HG03175 (cell line): ENCODE measurements at regions not wholly inside any gene's neighbourhood (a gene's known extent, or its start where the extent isn't known, plus 50 kb on each side); places are given as distances from the start of the nearest gene placed in this dataset.
"Not testable (repeated sequence)": the region's sequence is repeated elsewhere in the genome, so short reads cannot be mapped to it uniquely, and the experiment has no call there.

ENCODE experiments used
- ATAC-seq: cut with Tn5 transposase; IDR thresholded peaks from one replicate; pipeline ENCODE4 v1.9.1; 2021; ENCODE audit warnings: mild to moderate bottlenecking, moderate library complexity; ENCODE audit not compliant: unreplicated experiment

GRCh38 chr12:105679982-105680381 lies 349.5 kb downstream of the C12orf75 start:
- no peak for ATAC-seq

- ATAC-seq = no peak
These were observed 350.9 kb downstream of the C12orf75 start for GRCh38 chr12:105681341-105681740.

- not testable (repeated sequence) for ATAC-seq
These were observed 352.3 kb downstream of the C12orf75 start for GRCh38 chr12:105682821-105683220.

- ATAC-seq = not testable (repeated sequence)
These were observed 353.3 kb downstream of the C12orf75 start for GRCh38 chr12:105683836-105684235.

- ATAC-seq = no peak
These were observed 367.6 kb downstream of the C12orf75 start for GRCh38 chr12:105698075-105698474.

GRCh38 chr12:105699209-105699608 lies 368.7 kb downstream of the C12orf75 start:
- ATAC-seq = no peak

GRCh38 chr12:105704787-105705186 lies 374.3 kb downstream of the C12orf75 start:
- no peak for ATAC-seq

- no peak for ATAC-seq
These were observed 374.7 kb downstream of the C12orf75 start for GRCh38 chr12:105705235-105705634.

- no peak for ATAC-seq
These were observed 375.3 kb downstream of the C12orf75 start for GRCh38 chr12:105705765-105706164.

- no peak for ATAC-seq
These were observed 376.0 kb downstream of the C12orf75 start for GRCh38 chr12:105706321-105706972.

GRCh38 chr12:105706973-105707334 lies 376.5 kb downstream of the C12orf75 start:
- no peak for ATAC-seq

- no peak for ATAC-seq
These were observed 383.3 kb downstream of the C12orf75 start for GRCh38 chr12:105713606-105714305.

GRCh38 chr12:105716621-105717020 lies 386.1 kb downstream of the C12orf75 start:
- ATAC-seq = no peak

GRCh38 chr12:105721051-105721825 lies 390.7 kb downstream of the C12orf75 start:
- ATAC-seq = peak; percentile 62

- ATAC-seq = peak; percentile 42
These were observed 391.4 kb downstream of the C12orf75 start for GRCh38 chr12:105721891-105722290.

- ATAC-seq = no peak
These were observed 392.6 kb downstream of the C12orf75 start for GRCh38 chr12:105723066-105723465.

- no peak for ATAC-seq
These were observed 393.0 kb downstream of the C12orf75 start for GRCh38 chr12:105723494-105723893.

- ATAC-seq = no peak
These were observed 394.1 kb downstream of the C12orf75 start for GRCh38 chr12:105724641-105725040.

GRCh38 chr12:105725054-105725453 lies 394.6 kb downstream of the C12orf75 start:
- ATAC-seq = no peak

- no peak for ATAC-seq
These were observed 398.8 kb downstream of the C12orf75 start for GRCh38 chr12:105729181-105729771.

GRCh38 chr12:105729926-105730325 lies 399.4 kb downstream of the C12orf75 start:
- ATAC-seq = no peak
